ENCODE measurements at regions not wholly inside any gene's neighbourhood (a gene's known extent, or its start where the extent isn't known, plus 50 kb on each side); places are given as distances from the start of the nearest gene placed in this dataset.

DNA sequence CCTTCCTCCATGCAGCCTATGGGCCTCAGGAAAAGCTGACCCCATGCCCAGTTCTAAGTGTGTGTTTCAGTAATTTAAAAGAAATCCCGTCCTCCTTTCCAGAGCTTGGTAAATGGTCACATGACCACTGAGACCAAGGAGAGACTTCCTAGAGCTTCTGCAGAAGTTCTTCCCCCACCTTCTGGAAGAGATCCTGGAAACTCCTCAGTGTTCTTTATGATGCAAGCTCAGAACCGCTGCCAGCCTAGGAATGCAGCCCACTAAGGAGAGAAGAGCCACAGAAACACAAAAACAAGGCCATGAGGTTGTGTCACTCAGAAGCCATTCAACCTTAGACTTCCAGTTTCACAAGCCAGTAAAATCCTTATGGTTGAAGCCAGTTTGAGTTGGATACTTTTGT, 348.4 kb downstream of the TPBG start:
- peak; percentile 38 for DNase-seq (ENCODE audit: low read depth)
- TF ChIP-seq, protein P1, sequence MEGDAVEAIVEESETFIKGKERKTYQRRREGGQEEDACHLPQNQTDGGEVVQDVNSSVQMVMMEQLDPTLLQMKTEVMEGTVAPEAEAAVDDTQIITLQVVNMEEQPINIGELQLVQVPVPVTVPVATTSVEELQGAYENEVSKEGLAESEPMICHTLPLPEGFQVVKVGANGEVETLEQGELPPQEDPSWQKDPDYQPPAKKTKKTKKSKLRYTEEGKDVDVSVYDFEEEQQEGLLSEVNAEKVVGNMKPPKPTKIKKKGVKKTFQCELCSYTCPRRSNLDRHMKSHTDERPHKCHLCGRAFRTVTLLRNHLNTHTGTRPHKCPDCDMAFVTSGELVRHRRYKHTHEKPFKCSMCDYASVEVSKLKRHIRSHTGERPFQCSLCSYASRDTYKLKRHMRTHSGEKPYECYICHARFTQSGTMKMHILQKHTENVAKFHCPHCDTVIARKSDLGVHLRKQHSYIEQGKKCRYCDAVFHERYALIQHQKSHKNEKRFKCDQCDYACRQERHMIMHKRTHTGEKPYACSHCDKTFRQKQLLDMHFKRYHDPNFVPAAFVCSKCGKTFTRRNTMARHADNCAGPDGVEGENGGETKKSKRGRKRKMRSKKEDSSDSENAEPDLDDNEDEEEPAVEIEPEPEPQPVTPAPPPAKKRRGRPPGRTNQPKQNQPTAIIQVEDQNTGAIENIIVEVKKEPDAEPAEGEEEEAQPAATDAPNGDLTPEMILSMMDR (IDR thresholded peaks at IDR 0.05; ENCODE audit: low read length, missing control alignments) = no peak
- no peak overlapping the region for H3K4me3 ChIP-seq (replicated peaks; ENCODE audit: low read depth, low read length)

DNA sequence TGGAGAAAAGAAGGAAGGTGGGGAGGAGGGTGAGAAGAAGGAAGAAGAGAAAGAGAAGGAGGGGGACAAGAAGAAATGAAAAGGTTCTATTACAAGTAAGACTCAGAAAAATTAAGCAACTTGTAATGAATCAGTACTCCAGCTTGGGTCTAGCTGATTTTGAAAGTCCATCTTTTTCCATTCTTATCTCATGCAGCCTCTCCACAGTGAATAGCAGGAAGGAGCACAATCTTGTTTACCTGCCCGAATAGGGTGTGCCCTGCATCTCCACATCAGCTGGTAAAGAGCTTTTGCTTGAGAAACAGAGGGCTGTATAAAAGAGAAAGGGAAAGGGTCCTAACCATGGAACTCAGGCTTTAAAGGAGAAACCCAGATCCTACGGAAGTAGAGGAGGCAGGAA, 348.8 kb downstream of the TPBG start:
- H3K4me3 ChIP-seq (replicated peaks; ENCODE audit: low read depth, low read length) = no peak overlapping the region

DNA sequence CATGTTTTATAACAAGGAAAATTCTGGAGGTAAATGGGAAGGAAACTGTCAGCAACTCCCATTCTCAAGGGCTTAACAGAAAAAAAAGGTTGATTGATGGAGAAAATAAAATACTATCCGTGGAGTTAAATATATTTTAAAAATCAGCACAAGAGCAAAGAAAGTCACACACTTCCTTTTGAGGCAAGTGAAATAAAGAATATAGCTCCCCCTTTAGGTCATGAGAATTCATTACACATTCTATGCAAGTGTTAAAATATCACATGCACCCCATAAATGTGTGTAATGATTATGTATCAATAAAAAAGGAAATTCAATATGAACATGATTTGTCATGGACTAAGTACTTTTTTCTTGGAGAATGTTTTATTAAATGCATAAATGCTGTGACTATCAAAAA, 349.2 kb downstream of the TPBG start:
- peak; percentile 14 for DNase-seq (ENCODE audit: low read depth)
- H3K4me3 ChIP-seq (replicated peaks; ENCODE audit: low read depth, low read length) = no peak overlapping the region
- TF ChIP-seq, protein P1 (IDR thresholded peaks at IDR 0.05; ENCODE audit: low read length, missing control alignments) = peak; percentile 35

More for the DNA sequence above, 348.8 kb downstream of the TPBG start:
- TF ChIP-seq, protein P1 (IDR thresholded peaks at IDR 0.05; ENCODE audit: low read length, missing control alignments) = no peak
- DNase-seq (ENCODE audit: low read depth) = no peak

DNA sequence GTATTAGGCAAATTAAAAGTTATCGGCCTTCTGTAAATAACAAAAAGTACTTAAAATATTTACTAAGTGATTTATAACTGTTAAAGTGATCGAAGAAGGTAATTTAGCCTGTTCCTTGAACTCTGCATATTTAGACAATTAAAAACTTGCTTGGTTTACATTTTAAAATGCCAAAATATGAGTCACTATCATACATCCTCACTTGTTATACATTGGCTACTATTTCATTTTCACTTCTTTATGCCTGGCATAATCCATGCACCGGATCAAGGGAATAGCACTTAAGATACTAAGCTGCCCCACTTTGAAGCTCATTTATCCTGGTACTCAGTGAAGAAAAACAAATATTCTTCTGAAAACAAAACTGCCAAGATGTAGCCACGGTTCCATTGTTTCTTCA, 344.6 kb downstream of the UBE3D start:
- no peak for DNase-seq (ENCODE audit: low read depth)
- TF ChIP-seq, protein P1 (IDR thresholded peaks at IDR 0.05; ENCODE audit: low read length, missing control alignments) = no peak

DNA sequence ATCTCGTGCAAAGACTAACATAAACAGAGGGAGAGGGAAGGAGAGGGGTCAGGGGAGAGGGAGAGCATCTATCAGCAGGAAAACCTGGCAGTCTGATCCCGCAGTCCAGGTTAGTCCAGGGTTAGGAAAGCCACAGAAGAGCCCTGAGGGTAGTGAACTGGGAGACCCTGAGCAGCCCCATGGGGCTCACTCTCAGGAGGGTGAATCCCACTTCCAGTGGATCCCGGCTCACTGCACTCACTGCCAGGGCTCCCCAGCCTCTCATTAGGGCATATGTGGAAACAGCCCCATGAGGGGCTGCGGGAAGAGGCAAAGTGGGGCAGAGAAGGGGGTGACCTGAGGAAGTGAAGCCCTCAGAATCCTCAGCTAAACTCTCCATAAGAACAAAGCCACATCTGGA, 329.9 kb downstream of the UBE3D start:
- DNase-seq (ENCODE audit: low read depth) = no peak
- TF ChIP-seq, protein P1 (IDR thresholded peaks at IDR 0.05; ENCODE audit: low read length, missing control alignments) = no peak
- H3K4me3 ChIP-seq (replicated peaks; ENCODE audit: low read depth, low read length) = no peak overlapping the region

More for the DNA sequence above, 344.6 kb downstream of the UBE3D start:
- no peak overlapping the region for H3K4me3 ChIP-seq (replicated peaks; ENCODE audit: low read depth, low read length)

DNA sequence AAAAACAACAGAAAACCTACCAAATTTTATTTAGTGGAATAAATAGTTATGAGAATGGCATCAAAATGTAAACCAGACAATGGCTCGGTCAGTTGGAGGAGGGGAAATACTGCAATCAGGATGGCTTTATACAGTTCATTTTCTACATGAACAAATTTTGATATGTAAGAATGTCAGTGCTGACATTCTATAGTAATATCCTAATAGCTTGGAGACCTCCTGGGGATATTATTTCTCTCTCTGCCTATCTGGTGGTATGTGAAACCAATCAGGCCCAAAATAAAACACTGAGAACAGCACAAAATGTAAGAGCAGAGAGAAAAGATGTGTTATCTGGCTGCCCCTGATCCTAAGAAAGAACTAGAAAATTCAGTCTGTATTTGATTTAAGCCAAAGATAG, 327.7 kb downstream of the UBE3D start:
- DNase-seq (ENCODE audit: low read depth) = no peak
- no peak overlapping the region for H3K4me3 ChIP-seq (replicated peaks; ENCODE audit: low read depth, low read length)
- TF ChIP-seq, protein P1 (IDR thresholded peaks at IDR 0.05; ENCODE audit: low read length, missing control alignments) = no peak

DNA sequence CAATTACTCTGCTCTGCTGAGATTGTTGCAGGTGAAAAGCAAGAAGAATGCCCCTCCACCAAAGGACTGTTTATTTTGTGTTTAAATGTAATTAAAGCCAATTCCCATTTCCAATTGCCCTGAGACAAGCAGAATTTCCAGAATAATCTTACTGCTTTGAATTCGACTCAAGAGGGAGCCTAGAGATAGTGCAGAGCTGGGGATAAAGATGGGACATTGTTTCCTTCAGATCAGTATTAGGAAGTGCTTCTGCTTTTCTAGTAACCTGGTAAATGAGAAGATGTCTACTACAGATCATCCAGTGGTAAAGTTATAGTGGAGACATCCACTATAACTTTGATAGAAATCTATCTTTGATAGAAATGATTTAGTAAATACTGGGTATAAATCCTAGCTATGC, 326.9 kb downstream of the UBE3D start:
- H3K4me3 ChIP-seq (replicated peaks; ENCODE audit: low read depth, low read length) = no peak overlapping the region
- no peak for DNase-seq (ENCODE audit: low read depth)
- TF ChIP-seq, protein P1 (IDR thresholded peaks at IDR 0.05; ENCODE audit: low read length, missing control alignments) = no peak
